Glutamatergic neuron (in vitro differentiated cells): ENCODE measurements at regions not wholly inside any gene's neighbourhood (a gene's known extent, or its start where the extent isn't known, plus 50 kb on each side); places are given as distances from the start of the nearest gene placed in this dataset.

ENCODE experiments used
- DNase-seq: peaks from one replicate; pipeline ENCODE4 v3.0.0; 2022
- H3K27ac Mint-ChIP-seq: one replicate; pipeline ENCODE4 v1.8.0; 2020; ENCODE audit warnings: mild to moderate bottlenecking, mixed read lengths, inconsistent platforms; ENCODE audit not compliant: unreplicated experiment
- H3K27me3 Mint-ChIP-seq: one replicate; pipeline ENCODE4 v1.8.0; 2020; ENCODE audit warnings: mild to moderate bottlenecking, moderate library complexity, mixed read lengths, inconsistent platforms; ENCODE audit not compliant: unreplicated experiment
- H3K36me3 Mint-ChIP-seq: one replicate; pipeline ENCODE4 v1.8.0; 2020; ENCODE audit warnings: mild to moderate bottlenecking, mixed read lengths, inconsistent platforms; ENCODE audit not compliant: unreplicated experiment
- H3K4me1 Mint-ChIP-seq: one replicate; pipeline ENCODE4 v1.8.0; 2020; ENCODE audit warnings: mild to moderate bottlenecking, low read depth, mixed read lengths, inconsistent platforms; ENCODE audit not compliant: unreplicated experiment
- H3K4me3 Mint-ChIP-seq: one replicate; pipeline ENCODE4 v1.8.0; 2020; ENCODE audit warnings: mild to moderate bottlenecking, mixed read lengths, inconsistent platforms; ENCODE audit not compliant: unreplicated experiment
- H3K9me3 Mint-ChIP-seq: one replicate; pipeline ENCODE4 v1.8.0; 2020; ENCODE audit warnings: mild to moderate bottlenecking, moderate library complexity, mixed read lengths, inconsistent platforms; ENCODE audit not compliant: unreplicated experiment
- CTCF ChIP-seq: fragments of 200-600 bp; sonication (generic); IDR thresholded peaks from one replicate; pipeline ENCODE4 v1.5.0; 2021; ENCODE audit not compliant: partially characterized antibody, unreplicated experiment

GRCh38 chr2:120424274-120424796 is 78.4 kb downstream of the INHBB start:
- Mint-ChIP-seq H3K9me3 (no peaks in the 10 kb centered on the region), H3K4me3 (no peak overlapping the region), H3K27ac (no peak overlapping the region), H3K36me3 (no peaks in the 10 kb centered on the region), H3K4me1 (no peaks in the 10 kb centered on the region), H3K27me3 (peaks cover 5% of the 10 kb centered on the region)
- no peak for TF ChIP-seq CTCF
- no peak for DNase-seq

- H3K27ac Mint-ChIP-seq: no peak overlapping the region
- H3K4me1 Mint-ChIP-seq: peaks cover 6% of the 10 kb centered on the region
- DNase-seq: no peak
- H3K27me3 Mint-ChIP-seq: peaks cover 5% of the 10 kb centered on the region
- no peak for TF ChIP-seq CTCF
- H3K4me3 Mint-ChIP-seq: no peak overlapping the region
- H3K36me3 Mint-ChIP-seq: no peaks in the 10 kb centered on the region
- H3K9me3 Mint-ChIP-seq: no peaks in the 10 kb centered on the region
Observed at GRCh38 chr2:120425014-120425413, 79.1 kb downstream of the INHBB start.

GRCh38 chr2:120428748-120429147 is 82.8 kb downstream of the INHBB start:
- H3K4me1 Mint-ChIP-seq: peaks cover 9% of the 10 kb centered on the region
- no peak for TF ChIP-seq CTCF
- H3K27ac Mint-ChIP-seq: no peak overlapping the region
- no peaks in the 10 kb centered on the region for H3K27me3 Mint-ChIP-seq
- no peak overlapping the region for H3K4me3 Mint-ChIP-seq
- no peaks in the 10 kb centered on the region for H3K9me3 Mint-ChIP-seq
- DNase-seq: no peak
- H3K36me3 Mint-ChIP-seq: no peaks in the 10 kb centered on the region

- peak overlapping the region; percentile 30 for H3K4me3 Mint-ChIP-seq
- no peaks in the 10 kb centered on the region for H3K36me3 Mint-ChIP-seq
- no peak overlapping the region for H3K27ac Mint-ChIP-seq
- H3K4me1 Mint-ChIP-seq: peaks cover 9% of the 10 kb centered on the region
- no peaks in the 10 kb centered on the region for H3K9me3 Mint-ChIP-seq
- peak; percentile 42 for DNase-seq
- no peak for TF ChIP-seq CTCF
- H3K27me3 Mint-ChIP-seq: no peaks in the 10 kb centered on the region
Observed at GRCh38 chr2:120429586-120430500, 83.9 kb downstream of the INHBB start.

GRCh38 chr2:120430501-120430830 is 84.5 kb downstream of the INHBB start:
- no peak for TF ChIP-seq CTCF
- H3K4me1 Mint-ChIP-seq: peaks cover 9% of the 10 kb centered on the region
- no peak overlapping the region for H3K4me3 Mint-ChIP-seq
- no peaks in the 10 kb centered on the region for H3K27me3 Mint-ChIP-seq
- H3K9me3 Mint-ChIP-seq: no peaks in the 10 kb centered on the region
- DNase-seq: peak; percentile 43
- no peak overlapping the region for H3K27ac Mint-ChIP-seq
- H3K36me3 Mint-ChIP-seq: no peaks in the 10 kb centered on the region
